GM19395 (cell line): ENCODE measurements at regions not wholly inside any gene's neighbourhood (a gene's known extent, or its start where the extent isn't known, plus 50 kb on each side); places are given as distances from the start of the nearest gene placed in this dataset.

Source experiments
- ATAC-seq: cut with Tn5 transposase; IDR thresholded peaks from one replicate; pipeline ENCODE4 v1.9.1; 2021; ENCODE audit warnings: mild to moderate bottlenecking, moderate library complexity; ENCODE audit not compliant: unreplicated experiment

- ATAC-seq, result no peak
Observed at GRCh38 chr9:28542928-28543327, 969.6 kb upstream of the C9orf72 start.

DNA sequence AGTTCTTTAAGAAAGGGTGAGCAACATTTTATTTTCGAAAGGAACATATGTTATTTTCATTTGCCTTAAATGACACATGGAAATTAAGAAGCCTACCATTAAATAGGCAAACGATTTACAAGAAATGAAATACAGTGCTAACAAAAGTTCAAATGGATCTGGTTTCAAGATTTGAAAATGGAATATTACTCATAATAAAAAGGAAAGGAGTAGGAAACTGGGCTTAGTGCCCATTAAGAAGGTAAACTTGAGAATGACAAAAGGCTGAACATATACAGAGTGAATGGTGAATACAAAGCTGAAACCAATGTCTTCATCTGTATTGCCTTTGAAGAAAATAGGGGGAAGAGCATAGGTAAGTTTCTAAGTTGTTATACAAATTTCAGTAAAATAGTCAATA is 974.2 kb upstream of the C9orf72 start:
- no peak for ATAC-seq

DNA sequence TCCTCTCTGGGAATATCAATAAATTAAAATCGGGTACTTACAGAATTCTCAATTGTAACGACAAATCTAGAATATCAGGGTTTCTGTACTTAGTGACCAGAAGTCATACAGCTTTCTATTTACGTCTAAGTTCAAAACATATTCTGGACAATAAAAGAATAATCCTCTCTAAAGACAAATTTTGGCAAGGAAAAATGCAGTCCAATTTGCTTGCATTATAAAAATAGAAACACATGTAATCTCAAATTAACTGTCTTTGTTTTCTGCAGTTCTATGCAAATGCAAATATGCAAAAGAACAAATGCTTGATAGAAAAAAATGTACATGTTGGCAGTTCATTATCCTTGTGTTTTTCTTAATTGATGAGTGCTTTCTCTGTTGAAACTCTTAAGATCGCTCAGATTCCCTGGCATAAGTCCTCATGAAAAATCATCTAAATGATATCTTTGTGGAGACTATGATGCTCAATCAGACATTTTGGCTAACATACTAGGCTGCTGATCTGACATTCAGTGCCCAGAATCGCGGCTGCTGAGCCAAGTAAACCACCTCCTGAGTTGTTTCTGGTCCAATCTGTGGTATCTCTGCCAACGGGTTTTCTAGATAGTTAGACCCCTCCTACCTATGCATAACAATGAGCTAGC is 990.1 kb upstream of the C9orf72 start:
- no peak for ATAC-seq

DNA sequence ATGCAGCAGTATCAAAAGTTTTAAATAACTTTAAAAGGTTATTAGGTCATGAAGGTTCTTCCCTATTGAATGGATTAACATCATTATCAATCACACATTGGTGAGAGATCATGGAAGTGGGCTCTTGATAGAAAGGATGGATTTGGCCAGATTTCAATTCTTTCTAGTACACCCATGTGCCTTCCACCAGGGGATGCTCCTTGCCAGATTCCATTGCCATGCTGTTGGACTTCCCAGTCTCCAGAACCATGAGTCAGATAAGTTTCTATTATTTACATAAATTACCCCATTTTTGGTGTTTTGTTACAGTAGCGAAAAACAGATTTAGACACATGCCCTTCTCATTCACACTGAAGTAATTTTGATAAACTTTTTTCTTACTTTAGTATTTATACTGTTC is 1010.6 kb upstream of the C9orf72 start:
- no peak for ATAC-seq

GRCh38 chr9:28584542-28584941 is 1011.3 kb upstream of the C9orf72 start:
- ATAC-seq, result no peak

DNA sequence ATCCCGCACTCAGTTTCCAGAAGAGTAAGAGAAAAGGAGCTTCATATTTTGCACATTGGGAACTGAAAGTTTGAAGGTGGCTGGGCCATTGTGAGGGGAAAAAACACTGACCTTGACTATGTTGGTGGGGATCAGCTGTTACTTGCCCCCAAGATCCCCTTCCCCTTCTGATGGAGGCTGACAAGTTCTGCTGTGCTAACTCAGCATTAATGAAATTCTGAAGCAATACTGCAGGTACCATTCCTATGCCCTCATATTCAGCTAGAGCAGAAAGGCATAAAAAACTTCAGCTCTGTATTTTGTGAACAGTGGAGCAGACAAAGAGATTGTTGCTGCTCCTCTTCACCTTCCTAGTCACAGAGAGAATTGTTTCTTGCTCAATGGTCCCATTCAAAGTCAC is 1013.8 kb upstream of the C9orf72 start:
- ATAC-seq, result no peak

DNA sequence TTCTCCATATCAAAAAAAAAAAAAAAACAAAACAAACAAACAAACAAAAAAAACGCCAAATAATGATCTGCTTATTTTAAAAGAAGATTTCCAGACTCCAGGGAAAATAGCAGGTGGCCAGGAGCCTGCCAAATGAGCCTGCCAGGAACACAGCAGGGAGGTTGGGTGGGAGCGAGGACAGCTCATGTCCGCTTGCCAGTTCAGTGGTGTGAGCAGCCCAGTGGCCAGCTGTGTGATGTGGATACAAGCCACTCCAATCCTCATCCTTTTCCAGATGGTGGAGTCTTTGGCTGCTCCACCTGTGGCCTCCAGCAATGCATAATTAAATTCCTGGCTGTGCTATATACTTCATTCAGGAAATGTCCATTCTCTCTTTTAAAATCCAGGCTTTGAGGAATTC is 1025.1 kb upstream of the C9orf72 start:
- ATAC-seq, result no peak

GRCh38 chr9:28600226-28600625 is 1026.9 kb upstream of the C9orf72 start:
- no peak for ATAC-seq

GRCh38 chr9:28607843-28608242 is 1034.6 kb upstream of the C9orf72 start:
- ATAC-seq, result no peak

- ATAC-seq, result no peak
Observed at GRCh38 chr9:28610339-28610738, 1037.1 kb upstream of the C9orf72 start.

DNA sequence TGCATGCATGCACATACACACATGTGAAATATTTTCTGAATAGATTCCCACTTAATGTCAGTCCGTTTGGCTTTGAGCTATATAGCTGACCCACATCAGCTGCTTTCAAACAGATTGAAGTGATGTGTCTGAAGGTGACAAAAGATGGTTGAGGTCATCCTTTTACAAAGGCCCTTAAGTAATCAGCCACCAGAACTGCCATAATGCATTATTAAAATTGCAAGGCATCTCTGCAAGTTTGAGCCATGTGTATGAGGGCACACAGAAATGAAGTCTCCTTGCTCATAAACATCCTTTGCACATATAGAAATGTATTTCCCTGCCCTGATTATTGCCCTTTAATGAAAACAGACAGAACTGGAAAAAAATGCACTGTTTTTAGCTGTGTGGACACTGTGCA is 1043.0 kb upstream of the C9orf72 start:
- no peak for ATAC-seq

- ATAC-seq, result no peak
Observed at GRCh38 chr9:28620011-28620410, 1046.7 kb upstream of the C9orf72 start.

- ATAC-seq, result no peak
Observed at GRCh38 chr9:28620661-28621060, 1047.4 kb upstream of the C9orf72 start.

GRCh38 chr9:28624771-28625170 is 1051.5 kb upstream of the C9orf72 start:
- no peak for ATAC-seq

DNA sequence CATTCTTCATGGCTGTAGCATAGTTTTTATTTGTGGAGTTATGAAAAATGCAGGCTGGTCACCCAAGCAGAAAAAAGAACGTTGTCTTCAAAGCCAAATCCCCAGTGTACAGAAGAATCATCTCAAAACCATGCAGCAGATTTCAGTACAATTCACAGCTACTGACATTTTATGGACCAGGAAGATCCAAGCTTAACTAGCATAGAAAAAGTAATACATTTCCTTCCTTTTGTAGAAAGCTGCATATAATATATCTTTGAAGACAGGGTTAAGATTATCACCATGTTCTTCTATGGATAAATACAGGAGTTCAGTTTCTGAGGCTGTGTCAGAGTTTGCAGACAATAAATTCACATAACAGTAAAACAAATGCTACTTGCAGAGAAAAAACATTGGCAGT is 1054.8 kb upstream of the C9orf72 start:
- no peak for ATAC-seq

DNA sequence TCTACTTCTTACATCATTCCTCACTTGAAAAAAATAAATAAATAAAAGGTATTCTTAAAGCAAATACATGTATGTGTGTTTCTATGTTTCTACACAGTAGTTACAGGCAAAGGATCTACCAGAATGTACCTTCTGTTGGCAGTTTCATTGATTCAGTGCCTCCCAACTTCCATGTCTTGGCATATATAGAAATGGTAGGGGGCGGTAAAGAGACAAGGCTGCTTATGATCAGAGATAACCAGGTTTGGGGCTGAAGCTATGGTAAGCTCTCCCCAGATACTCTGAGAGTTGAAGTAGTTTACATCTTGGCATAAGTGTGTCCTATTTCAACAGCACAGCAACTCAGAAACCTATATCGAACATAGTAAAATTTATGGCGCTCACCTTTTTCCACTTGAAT is 1075.4 kb upstream of the C9orf72 start:
- no peak for ATAC-seq

DNA sequence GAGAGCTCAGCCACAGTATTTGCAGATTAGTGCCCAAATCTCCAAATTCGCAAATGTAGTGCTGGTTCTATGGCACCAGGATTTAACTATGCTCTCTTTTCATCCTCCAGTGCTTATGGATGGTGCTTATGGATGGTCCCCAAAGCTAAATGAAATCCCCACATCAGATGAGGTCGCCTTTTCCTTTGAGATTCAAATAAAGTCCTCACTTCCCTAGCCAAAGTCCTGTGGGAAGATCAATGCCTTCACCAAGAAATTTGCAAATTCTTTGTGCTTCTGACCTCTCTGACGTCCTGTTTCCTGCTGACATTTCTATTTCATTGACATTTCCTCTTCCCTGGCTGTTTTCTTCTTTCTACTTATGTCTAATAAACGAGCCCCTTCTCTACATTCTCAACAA is 1077.0 kb upstream of the C9orf72 start:
- no peak for ATAC-seq

DNA sequence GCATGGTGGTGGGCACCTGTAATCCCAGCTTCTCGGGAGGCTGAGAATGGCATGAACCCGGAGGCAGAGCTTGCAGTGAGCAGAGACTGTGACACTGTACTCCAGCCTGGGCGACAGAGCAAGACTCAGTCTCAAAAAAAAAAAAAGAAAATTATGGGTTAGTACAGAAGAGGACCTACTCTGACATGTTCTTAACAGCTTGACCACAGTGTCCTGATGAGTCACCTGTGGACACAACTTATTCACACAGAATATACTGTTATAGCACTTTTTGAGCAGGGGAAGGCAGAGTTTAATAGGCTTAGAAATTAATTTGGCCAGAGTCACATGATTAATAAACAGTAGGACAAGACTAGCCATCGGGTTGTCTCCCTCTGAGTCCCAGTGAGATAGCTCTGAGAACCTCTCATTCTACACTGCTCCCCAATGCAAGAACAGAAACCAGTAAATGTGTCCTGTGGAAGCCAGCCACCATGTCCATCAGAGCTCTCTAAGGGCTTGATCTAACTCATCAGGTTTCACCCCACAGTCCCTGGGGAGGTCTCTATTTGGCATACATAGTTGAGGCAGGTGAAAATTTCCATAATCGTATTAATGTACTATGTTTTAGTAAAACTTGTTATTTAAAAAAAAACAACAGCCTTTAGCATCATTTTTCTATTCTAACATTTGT is 1077.9 kb upstream of the C9orf72 start:
- ATAC-seq, result no peak

DNA sequence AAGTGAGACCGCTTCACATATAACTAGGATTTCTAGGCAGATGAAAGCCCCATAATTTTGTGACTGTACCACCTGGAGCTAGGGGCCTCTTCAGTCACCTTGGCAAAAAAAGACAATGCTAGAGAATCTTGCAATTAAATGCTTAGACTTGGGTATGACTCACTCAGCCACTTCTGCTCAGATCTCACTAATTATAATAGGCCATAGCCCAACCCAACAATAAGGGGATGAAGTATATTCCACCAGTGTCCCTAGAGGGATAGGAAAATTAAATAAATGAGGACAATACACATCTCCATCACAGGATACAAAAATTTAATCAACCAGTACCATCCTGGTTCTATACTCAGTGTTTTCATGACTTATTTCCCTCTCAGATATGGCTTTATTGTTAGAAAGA is 1079.9 kb upstream of the C9orf72 start:
- ATAC-seq, result no peak

GRCh38 chr9:28656727-28657126 is 1083.4 kb upstream of the C9orf72 start:
- ATAC-seq, result no peak

DNA sequence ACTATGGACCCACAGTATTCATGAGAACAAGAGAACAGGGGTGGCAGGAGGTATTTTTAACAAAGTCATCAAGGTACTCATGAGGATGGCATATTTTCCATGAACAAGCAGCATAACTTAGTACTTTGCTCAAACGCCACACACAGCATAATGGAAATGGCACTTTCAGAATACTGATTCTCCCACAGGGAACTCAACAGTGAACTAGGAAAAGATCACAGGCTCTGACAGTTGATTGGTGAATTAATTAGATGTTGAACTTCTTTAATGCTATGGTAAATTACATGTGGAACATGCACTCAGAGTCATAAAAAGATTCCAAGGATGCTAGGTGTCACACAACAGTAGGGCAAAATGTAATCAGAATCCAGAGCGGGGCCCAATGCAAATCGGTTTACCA is 1088.6 kb upstream of the C9orf72 start:
- no peak for ATAC-seq

GRCh38 chr9:28662675-28663074 is 1089.4 kb upstream of the C9orf72 start:
- ATAC-seq, result no peak

DNA sequence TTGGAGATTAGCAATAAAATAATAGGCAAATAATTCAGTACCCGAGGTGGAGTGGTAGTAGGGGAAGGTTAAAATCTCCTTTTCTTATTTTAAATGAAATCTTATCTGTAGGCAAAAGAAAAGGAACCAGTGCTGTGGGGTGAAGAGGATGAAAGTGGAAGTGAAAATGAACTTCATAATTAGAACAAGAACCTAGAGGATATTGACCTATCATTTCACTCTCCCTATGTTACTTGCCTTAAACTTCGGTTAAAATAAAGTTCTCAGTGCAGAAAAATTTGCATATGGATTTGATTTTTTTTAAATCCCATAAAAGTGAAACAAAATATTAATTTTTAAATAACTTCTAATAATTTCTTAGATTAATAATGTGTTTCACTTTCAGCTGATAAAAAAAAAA is 1094.9 kb upstream of the C9orf72 start:
- peak; percentile 94 for ATAC-seq
